ENCODE measurements at regions not wholly inside any gene's neighbourhood (a gene's known extent, or its start where the extent isn't known, plus 50 kb on each side); places are given as distances from the start of the nearest gene placed in this dataset.

- no peaks in the 10 kb centered on the region for H3K27me3 ChIP-seq (ENCODE audit: control insufficient read depth, insufficient read depth, low read length)
- POLR2A ChIA-PET, result no interaction called here
Observed at GRCh38 chr5:160921423-160922285, 69.6 kb upstream of the ATP10B start.

GRCh38 chr5:160919626-160920025 lies 67.6 kb upstream of the ATP10B start:
- POLR2A ChIA-PET, result no interaction called here
- CTCF ChIA-PET, result no interaction called here
- H3K27me3 ChIP-seq (ENCODE audit: control insufficient read depth, insufficient read depth, low read length), result no peaks in the 10 kb centered on the region
- H3K4me3 ChIP-seq (ENCODE audit: low read depth, low read length), result no peak overlapping the region
- DNase-seq (ENCODE audit: low read depth, low spot score), result no peak
- no peak overlapping the region for H3K27ac ChIP-seq (ENCODE audit: low read depth, low read length)
- no peaks in the 10 kb centered on the region; the same call in 1 of the 2 replicates for H3K9me3 ChIP-seq (ENCODE audit: control insufficient read depth, insufficient read depth, low read length)
- TF ChIP-seq, protein P1, sequence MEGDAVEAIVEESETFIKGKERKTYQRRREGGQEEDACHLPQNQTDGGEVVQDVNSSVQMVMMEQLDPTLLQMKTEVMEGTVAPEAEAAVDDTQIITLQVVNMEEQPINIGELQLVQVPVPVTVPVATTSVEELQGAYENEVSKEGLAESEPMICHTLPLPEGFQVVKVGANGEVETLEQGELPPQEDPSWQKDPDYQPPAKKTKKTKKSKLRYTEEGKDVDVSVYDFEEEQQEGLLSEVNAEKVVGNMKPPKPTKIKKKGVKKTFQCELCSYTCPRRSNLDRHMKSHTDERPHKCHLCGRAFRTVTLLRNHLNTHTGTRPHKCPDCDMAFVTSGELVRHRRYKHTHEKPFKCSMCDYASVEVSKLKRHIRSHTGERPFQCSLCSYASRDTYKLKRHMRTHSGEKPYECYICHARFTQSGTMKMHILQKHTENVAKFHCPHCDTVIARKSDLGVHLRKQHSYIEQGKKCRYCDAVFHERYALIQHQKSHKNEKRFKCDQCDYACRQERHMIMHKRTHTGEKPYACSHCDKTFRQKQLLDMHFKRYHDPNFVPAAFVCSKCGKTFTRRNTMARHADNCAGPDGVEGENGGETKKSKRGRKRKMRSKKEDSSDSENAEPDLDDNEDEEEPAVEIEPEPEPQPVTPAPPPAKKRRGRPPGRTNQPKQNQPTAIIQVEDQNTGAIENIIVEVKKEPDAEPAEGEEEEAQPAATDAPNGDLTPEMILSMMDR (IDR thresholded peaks at IDR 0.05; ENCODE audit: low read depth, low read length), result no peak

More at GRCh38 chr5:160921423-160922285, 69.6 kb upstream of the ATP10B start:
- Histone ChIP-seq H3K27ac (ENCODE audit: low read depth, low read length) (no peak overlapping the region), H3K4me3 (ENCODE audit: low read depth, low read length) (no peak overlapping the region), H3K9me3 (ENCODE audit: control insufficient read depth, insufficient read depth, low read length) (no peaks in the 10 kb centered on the region; the same call in 1 of the 2 replicates)
- CTCF ChIA-PET, result no interaction called here
- TF ChIP-seq, protein P1 (IDR thresholded peaks at IDR 0.05; ENCODE audit: low read depth, low read length), result no peak
- DNase-seq (ENCODE audit: low read depth, low spot score), result no peak

GRCh38 chr5:160918386-160918785 lies 66.4 kb upstream of the ATP10B start:
- POLR2A ChIA-PET, result no interaction called here

GRCh38 chr5:160906090-160906489 lies 54.1 kb upstream of the ATP10B start:
- Histone ChIP-seq H3K27ac (ENCODE audit: low read depth, low read length) (no peak overlapping the region), H3K9me3 (ENCODE audit: control insufficient read depth, insufficient read depth, low read length) (no peaks in the 10 kb centered on the region), H3K27me3 (ENCODE audit: control insufficient read depth, insufficient read depth, low read length) (no peaks in the 10 kb centered on the region), H3K4me3 (ENCODE audit: low read depth, low read length) (no peak overlapping the region)
- TF ChIP-seq, protein P1 (IDR thresholded peaks at IDR 0.05; ENCODE audit: low read depth, low read length), result no peak
- DNase-seq (ENCODE audit: low read depth, low spot score), result no peak
- ChIA-PET POLR2A (no interaction called here), CTCF (interaction anchor here (0.5 to 0.7 kb wide), 2 partner anchors 257 to 914 kb away, joined by 3 to 6 read pairs; no protein-coding TSS in a partner anchor)

More at GRCh38 chr5:160918386-160918785, 66.4 kb upstream of the ATP10B start:
- Histone ChIP-seq H3K27ac (ENCODE audit: low read depth, low read length) (no peak overlapping the region), H3K4me3 (ENCODE audit: low read depth, low read length) (no peak overlapping the region), H3K27me3 (ENCODE audit: control insufficient read depth, insufficient read depth, low read length) (no peaks in the 10 kb centered on the region), H3K9me3 (ENCODE audit: control insufficient read depth, insufficient read depth, low read length) (no peaks in the 10 kb centered on the region; the same call in 1 of the 2 replicates)
- TF ChIP-seq, protein P1 (IDR thresholded peaks at IDR 0.05; ENCODE audit: low read depth, low read length), result no peak
- CTCF ChIA-PET, result no interaction called here
- DNase-seq (ENCODE audit: low read depth, low spot score), result no peak

GRCh38 chr5:160905285-160905684 lies 53.3 kb upstream of the ATP10B start:
- ChIA-PET CTCF (interaction anchor here (0.5 kb wide), 1 partner anchor 256 kb away, joined by 6 read pairs; no protein-coding TSS in a partner anchor), POLR2A (no interaction called here)
- TF ChIP-seq, protein P1 (IDR thresholded peaks at IDR 0.05; ENCODE audit: low read depth, low read length), result no peak
- Histone ChIP-seq H3K9me3 (ENCODE audit: control insufficient read depth, insufficient read depth, low read length) (no peaks in the 10 kb centered on the region), H3K27ac (ENCODE audit: low read depth, low read length) (no peak overlapping the region), H3K4me3 (ENCODE audit: low read depth, low read length) (no peak overlapping the region), H3K27me3 (ENCODE audit: control insufficient read depth, insufficient read depth, low read length) (no peaks in the 10 kb centered on the region)
- DNase-seq (ENCODE audit: low read depth, low spot score), result no peak
